ENCODE measurements at regions not wholly inside any gene's neighbourhood (a gene's known extent, or its start where the extent isn't known, plus 50 kb on each side); places are given as distances from the start of the nearest gene placed in this dataset.

GRCh38 chr18:46353460-46353859 is 249.3 kb downstream of the HAUS1 start:
- DNase-seq = no peak

GRCh38 chr18:46356278-46357033 is 252.3 kb downstream of the HAUS1 start:
- no peak for DNase-seq

GRCh38 chr18:46360102-46360699 is 256.0 kb downstream of the HAUS1 start:
- no peak for DNase-seq

GRCh38 chr18:46360866-46361265 is 256.7 kb downstream of the HAUS1 start:
- DNase-seq = no peak

- DNase-seq = no peak
Measured at GRCh38 chr18:46362533-46362932, 258.3 kb downstream of the HAUS1 start.

- no peak for DNase-seq
Measured at GRCh38 chr18:46364048-46364447, 259.9 kb downstream of the HAUS1 start.

GRCh38 chr18:46366201-46366600 is 262.0 kb downstream of the HAUS1 start:
- no peak for DNase-seq

GRCh38 chr18:46366751-46367376 is 262.7 kb downstream of the HAUS1 start:
- no peak for DNase-seq

- DNase-seq = no peak
Measured at GRCh38 chr18:46369323-46369722, 265.1 kb downstream of the HAUS1 start.

- DNase-seq = no peak
Measured at GRCh38 chr18:46370898-46371297, 266.7 kb downstream of the HAUS1 start.

GRCh38 chr18:46372670-46373069 is 268.5 kb downstream of the HAUS1 start:
- DNase-seq = no peak

- DNase-seq = no peak
Measured at GRCh38 chr18:46373131-46373530, 268.9 kb downstream of the HAUS1 start.

GRCh38 chr18:46373791-46374190 is 269.6 kb downstream of the HAUS1 start:
- DNase-seq = no peak

- no peak for DNase-seq
Measured at GRCh38 chr18:46374850-46375249, 270.7 kb downstream of the HAUS1 start.

- DNase-seq = no peak
Measured at GRCh38 chr18:46377557-46377956, 273.4 kb downstream of the HAUS1 start.

GRCh38 chr18:46378126-46378863 is 274.1 kb downstream of the HAUS1 start:
- no peak for DNase-seq

GRCh38 chr18:46378864-46379207 is 274.7 kb downstream of the HAUS1 start:
- no peak for DNase-seq

GRCh38 chr18:46379323-46379950 is 275.3 kb downstream of the HAUS1 start:
- DNase-seq = no peak

GRCh38 chr18:46385124-46385523 is 271.9 kb downstream of the LOXHD1 start:
- no peak for DNase-seq

- DNase-seq = no peak
Measured at GRCh38 chr18:46386788-46387187, 270.2 kb downstream of the LOXHD1 start.

- DNase-seq = no peak
Measured at GRCh38 chr18:46387441-46388131, 269.4 kb downstream of the LOXHD1 start.

- DNase-seq = no peak
Measured at GRCh38 chr18:46388286-46388685, 268.7 kb downstream of the LOXHD1 start.

GRCh38 chr18:46392576-46392975 is 264.4 kb downstream of the LOXHD1 start:
- DNase-seq = no peak

Data from SHP77 treated with DMSO at 0.1 percent for 48 hours (cell line).